ENCODE measurements at regions not wholly inside any gene's neighbourhood (a gene's known extent, or its start where the extent isn't known, plus 50 kb on each side); places are given as distances from the start of the nearest gene placed in this dataset.
A peak's percentile ranks its signal among the peaks of the same experiment; 100 is the strongest.

GRCh38 chr15:66615846-66616245 is 50.0 kb upstream of the LCTL start:
- TF ChIP-seq POLR2AphosphoS5 (IDR thresholded peaks at IDR 0.05; ENCODE audit: insufficient read depth, low read depth, low read length) (no peak), GATA2 (IDR thresholded peaks at IDR 0.05; ENCODE audit: insufficient read depth, insufficient read length, low read depth, low read length) (peak; percentile 22)
- Histone ChIP-seq H4K20me1 (replicated peaks; ENCODE audit: control insufficient read depth, extremely low read depth, insufficient read depth, low read length) (no peaks in the 10 kb centered on the region), H3K27me3 (ENCODE audit: control insufficient read depth in 2 of 2, insufficient read depth in 2 of 2, low read length in 2 of 2) (no peaks in the 10 kb centered on the region), H3K4me1 (ENCODE audit: control insufficient read depth, extremely low read depth, insufficient read depth, low read length) (peaks cover 58% of the 10 kb centered on the region), H3K9me3 (replicated peaks; ENCODE audit: control insufficient read depth, insufficient read depth, low read length) (no peaks in the 10 kb centered on the region), H3K4me2 (ENCODE audit: insufficient read depth, low read length) (no peak overlapping the region), H3K9me1 (replicated peaks; ENCODE audit: control insufficient read depth, extremely low read depth, insufficient read depth, low read length) (no peaks in the 10 kb centered on the region), H3K9ac (replicated peaks; ENCODE audit: extremely low read depth, insufficient read depth, low read length) (no peak overlapping the region), H3K4me3 (replicated peaks in 1 of 3; ENCODE audit: insufficient read depth in 1 of 3, low read depth in 1 of 3, low read length in 3 of 3) (no peak overlapping the region), H3K79me2 (ENCODE audit: control insufficient read depth, insufficient read depth, low read length) (no peaks in the 10 kb centered on the region), H2AFZ (ENCODE audit: low read depth, low read length) (no peak overlapping the region), H3K36me3 (ENCODE audit: control insufficient read depth in 2 of 2, extremely low read depth in 1 of 2, insufficient read depth in 2 of 2, low read length in 2 of 2) (no peaks in the 10 kb centered on the region), H3K27ac (ENCODE audit: insufficient read depth, low read depth, low read length) (no peak overlapping the region)
- CTCF ChIA-PET = interaction anchor here (1.5 to 6.6 kb wide), 4 partner anchors 12 to 235 kb away, joined by 6 to 226 read pairs (median 9); partner anchors contain the start of gene SMAD6
- intact Hi-C loops (cut with micrococcal nuclease) = no loop called here
- DNase-seq (ENCODE audit: low read depth, low spot score) = no peak
- BruUV-seq (replicated peaks) = no TSS peak
- POLR2A ChIA-PET = no interaction called here
- no peak for FAIRE-seq
- dilution Hi-C loops (cut with MboI; ENCODE audit: extremely low pct_ligation_motif_present, low sequenced_read_pairs) = no loop called here

- Histone ChIP-seq H3K27ac (ENCODE audit: insufficient read depth, low read depth, low read length) (peak overlapping the region; percentile 88), H3K79me2 (ENCODE audit: control insufficient read depth, insufficient read depth, low read length) (no peaks in the 10 kb centered on the region), H3K9me3 (replicated peaks; ENCODE audit: control insufficient read depth, insufficient read depth, low read length) (no peaks in the 10 kb centered on the region), H3K4me1 (ENCODE audit: control insufficient read depth, extremely low read depth, insufficient read depth, low read length) (peaks cover 64% of the 10 kb centered on the region), H4K20me1 (replicated peaks; ENCODE audit: control insufficient read depth, extremely low read depth, insufficient read depth, low read length) (no peaks in the 10 kb centered on the region), H2AFZ (ENCODE audit: low read depth, low read length) (no peak overlapping the region), H3K27me3 (ENCODE audit: control insufficient read depth in 2 of 2, insufficient read depth in 2 of 2, low read length in 2 of 2) (no peaks in the 10 kb centered on the region), H3K4me3 (replicated peaks in 1 of 3; ENCODE audit: insufficient read depth in 1 of 3, low read depth in 1 of 3, low read length in 3 of 3) (no peak overlapping the region), H3K4me2 (ENCODE audit: insufficient read depth, low read length) (peak overlapping the region; percentile 4), H3K36me3 (ENCODE audit: control insufficient read depth in 2 of 2, extremely low read depth in 1 of 2, insufficient read depth in 2 of 2, low read length in 2 of 2) (no peaks in the 10 kb centered on the region), H3K9me1 (replicated peaks; ENCODE audit: control insufficient read depth, extremely low read depth, insufficient read depth, low read length) (no peaks in the 10 kb centered on the region), H3K9ac (replicated peaks; ENCODE audit: extremely low read depth, insufficient read depth, low read length) (peak overlapping the region; percentile 64)
- DNase-seq (ENCODE audit: low read depth, low spot score) = peak; percentile 97
- FAIRE-seq = peak; percentile 99
- dilution Hi-C loops (cut with MboI; ENCODE audit: extremely low pct_ligation_motif_present, low sequenced_read_pairs) = no loop called here
- no TSS peak for BruUV-seq (replicated peaks)
- TF ChIP-seq JUN (IDR thresholded peaks at IDR 0.05; ENCODE audit: borderline replicate concordance, insufficient read depth, insufficient read length, low read depth) = peak; percentile 28
- TF ChIP-seq POLR2AphosphoS5 (IDR thresholded peaks at IDR 0.05; ENCODE audit: insufficient read depth, low read depth, low read length) = peak; percentile 89
- TF ChIP-seq EZH2 (IDR thresholded peaks at IDR 0.05; ENCODE audit: borderline replicate concordance, low read depth, low read length, severe bottlenecking) = no peak
- no peak for TF ChIP-seq MYC (IDR thresholded peaks at IDR 0.05; ENCODE audit: low read depth, low read length)
- no peak for TF ChIP-seq CTCF (IDR thresholded peaks at IDR 0.05; ENCODE audit: extremely low read depth in 1 of 2, insufficient read depth in 1 of 2, low read depth in 1 of 2, low read length in 2 of 2)
- peak; percentile 82 for TF ChIP-seq FOS (IDR thresholded peaks at IDR 0.05; ENCODE audit: borderline replicate concordance, insufficient read depth, low read length)
- TF ChIP-seq GATA2 (IDR thresholded peaks at IDR 0.05; ENCODE audit: insufficient read depth, insufficient read length, low read depth, low read length) = no peak
- TF ChIP-seq MAX (IDR thresholded peaks at IDR 0.05; ENCODE audit: insufficient read depth, insufficient read length) = peak; percentile 46
- intact Hi-C loops (cut with micrococcal nuclease) = loop anchor here (1.0 kb wide), 5 partner anchors 14 to 225 kb away; partner anchors contain the start of gene SMAD6
- ChIA-PET POLR2A (no interaction called here), CTCF (interaction anchor here (0.7 to 6.6 kb wide), 12 partner anchors 12 to 235 kb away, joined by 3 to 226 read pairs (median 5); partner anchors contain the start of gene SMAD6)
Measured at GRCh38 chr15:66617137-66618090, 51.6 kb upstream of the LCTL start.

Measured in endothelial cell of umbilical vein (primary cell).